Dedifferentiated amniotic fluid mesenchymal stem cell (primary cell): ENCODE measurements at regions not wholly inside any gene's neighbourhood (a gene's known extent, or its start where the extent isn't known, plus 50 kb on each side); places are given as distances from the start of the nearest gene placed in this dataset.

Experiments
- DNase-seq: peaks from one replicate; pipeline ENCODE4 v3.0.0-alpha.2; 2016; ENCODE audit errors: extremely low spot score

DNA sequence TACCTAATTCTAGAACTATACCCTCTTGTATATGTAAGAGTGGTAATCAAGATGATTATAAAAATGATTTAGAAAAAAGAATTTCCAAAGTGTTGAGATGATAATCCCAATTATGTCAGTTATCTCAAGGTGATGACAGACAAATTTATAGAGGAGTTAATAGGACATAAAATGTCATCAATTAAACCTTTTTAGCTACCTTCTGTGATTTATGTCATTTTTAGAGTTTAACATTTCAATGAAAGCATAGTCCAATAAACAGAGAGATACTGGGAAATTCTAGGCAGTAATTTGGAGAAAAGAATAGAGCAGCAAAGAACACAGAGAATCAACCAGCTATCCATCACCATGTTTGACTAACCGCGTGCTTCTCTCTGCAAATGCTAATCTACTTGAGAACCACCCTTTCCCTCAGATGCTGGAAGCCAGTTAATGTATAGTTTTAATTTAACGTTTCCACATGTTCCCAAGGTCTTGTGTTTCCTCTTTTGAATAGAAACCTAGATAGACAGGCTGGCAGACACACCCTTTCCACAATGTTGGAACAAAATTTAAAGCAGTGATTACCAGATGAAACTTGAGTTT lies 433.1 kb upstream of the FAM241A start:
- DNase-seq = no peak

DNA sequence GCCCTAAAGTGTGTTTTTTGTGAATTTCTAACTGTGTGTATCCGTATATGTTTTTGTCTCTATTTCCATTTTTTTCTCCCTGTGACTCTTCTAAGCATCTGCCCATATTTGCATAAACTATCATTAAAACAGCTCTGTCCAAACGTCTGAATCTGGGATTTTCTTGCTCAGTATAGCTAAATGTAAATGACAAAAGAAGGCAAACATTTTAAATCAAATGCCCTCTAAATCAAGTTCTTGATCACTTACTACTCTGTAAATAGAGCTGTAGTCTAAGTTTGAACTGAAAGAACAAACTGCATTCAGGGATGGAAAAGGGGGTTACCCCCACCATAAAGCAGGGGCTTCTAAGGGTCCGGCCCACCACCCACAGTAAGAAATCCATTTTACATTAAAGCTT lies 432.0 kb upstream of the FAM241A start:
- no peak for DNase-seq

DNA sequence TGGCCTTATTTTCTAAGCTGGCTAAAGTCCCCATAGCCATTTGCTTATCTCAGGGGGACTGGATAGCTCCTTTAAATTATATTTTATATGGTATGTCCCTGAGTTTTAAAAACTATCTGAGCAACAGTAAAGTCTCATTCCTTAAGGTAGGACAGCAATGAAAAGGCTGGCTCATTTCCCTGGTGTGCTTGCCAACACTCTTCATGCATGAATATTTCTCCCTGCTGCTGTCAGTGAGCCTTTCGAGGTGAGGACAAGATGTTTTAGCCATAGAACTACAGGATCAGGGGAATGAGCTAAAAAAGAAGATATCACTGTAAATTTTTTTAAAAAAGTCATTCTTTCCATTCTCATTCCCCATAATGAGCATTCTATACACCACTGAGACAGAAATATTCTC lies 427.3 kb upstream of the FAM241A start:
- no peak for DNase-seq

DNA sequence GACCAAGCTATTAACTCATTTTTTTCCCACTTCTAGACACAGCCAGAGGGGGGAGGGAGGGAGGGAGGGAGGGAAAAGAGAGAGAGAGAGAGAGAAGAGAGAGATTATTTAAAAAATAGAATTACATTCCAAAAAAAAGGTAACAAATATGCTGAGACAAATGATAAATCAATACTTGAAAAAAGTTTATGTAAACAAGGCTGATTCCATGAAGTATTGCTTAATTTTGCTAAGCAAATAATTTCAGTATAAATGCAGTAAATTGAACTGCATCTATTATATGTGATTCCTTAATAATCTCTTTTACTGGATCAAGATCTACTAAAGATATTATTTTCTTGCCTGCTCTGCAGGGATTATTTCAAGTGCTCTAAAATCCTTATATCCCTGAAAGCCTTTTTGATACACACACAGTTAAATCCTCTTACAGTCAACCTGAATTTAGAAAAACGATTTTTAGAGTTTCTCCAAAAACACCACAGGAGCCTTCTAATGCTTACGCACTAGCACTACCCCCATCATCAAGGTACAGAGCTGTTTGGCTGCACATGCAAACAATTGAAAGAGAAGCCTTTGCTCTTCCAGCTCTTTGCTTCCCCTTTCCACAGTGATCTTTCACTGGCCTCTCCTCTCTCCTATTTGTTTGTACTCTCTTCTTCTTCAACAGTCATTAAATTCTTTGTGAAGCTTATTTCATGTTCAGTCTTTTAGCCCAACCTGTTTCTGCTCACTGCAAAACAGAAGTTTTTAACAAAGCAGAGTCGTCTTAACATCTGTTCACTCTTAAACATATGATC lies 426.3 kb upstream of the FAM241A start:
- DNase-seq = no peak

DNA sequence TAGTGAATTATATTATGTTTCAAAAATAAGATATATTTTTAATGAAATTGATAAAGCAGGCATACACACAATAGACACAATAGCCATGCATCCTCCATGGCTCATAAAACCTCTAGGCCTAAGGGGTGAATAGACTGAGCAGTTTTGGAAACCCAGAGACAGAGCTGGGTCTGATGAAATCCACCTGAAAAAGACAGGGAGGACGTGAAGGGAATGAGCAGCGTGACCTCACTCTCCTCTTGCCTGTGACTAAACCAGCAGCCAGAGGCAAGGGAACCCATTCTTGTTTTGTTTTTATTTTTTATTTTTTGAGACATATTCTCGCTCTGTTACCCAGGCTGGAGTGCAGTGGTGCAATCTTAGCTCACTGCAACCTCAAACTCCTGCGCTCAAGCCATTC lies 424.4 kb upstream of the FAM241A start:
- DNase-seq = no peak

DNA sequence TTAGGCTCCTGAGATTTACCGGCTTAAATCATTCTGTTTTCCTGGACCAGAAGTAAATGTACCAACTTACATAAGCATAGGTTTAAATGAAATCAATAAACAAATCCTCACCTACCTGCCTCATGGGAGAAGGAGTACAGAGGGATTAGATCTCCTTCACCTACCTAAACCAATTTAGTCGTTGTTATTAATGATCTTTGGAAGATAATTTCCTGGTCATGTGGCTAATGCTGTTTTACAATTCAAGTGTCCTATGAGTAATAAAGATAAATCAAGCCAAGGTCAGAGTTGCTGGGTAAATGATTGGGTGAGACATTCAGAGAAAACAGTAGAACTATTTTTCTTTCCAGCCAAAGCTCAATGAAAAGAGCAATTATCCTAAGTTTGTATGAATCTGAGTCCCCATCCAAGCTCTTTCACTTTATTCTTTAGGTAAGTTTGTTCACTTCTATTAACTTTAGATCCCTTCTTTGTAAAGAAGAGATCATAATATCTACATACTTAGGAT lies 423.0 kb upstream of the FAM241A start:
- DNase-seq = no peak

DNA sequence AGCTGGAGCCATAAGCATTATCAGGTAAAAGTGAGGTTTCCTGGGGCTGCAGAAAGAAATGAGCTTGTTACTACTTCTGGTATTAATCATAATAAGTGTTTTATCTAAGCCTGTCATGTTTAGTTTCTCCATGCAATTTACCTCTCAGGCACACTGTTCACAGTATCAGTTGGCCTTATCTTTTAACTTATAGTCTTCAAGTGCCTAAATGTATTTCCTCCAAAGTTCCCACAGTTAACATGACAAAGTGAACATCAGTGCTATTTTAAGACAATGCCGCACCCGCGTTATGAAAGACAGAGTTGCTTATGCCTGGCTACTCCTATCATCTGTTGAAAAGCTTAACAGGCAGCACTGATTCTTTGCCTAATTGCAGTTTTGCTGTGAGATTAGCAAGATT lies 408.7 kb upstream of the FAM241A start:
- no peak for DNase-seq

DNA sequence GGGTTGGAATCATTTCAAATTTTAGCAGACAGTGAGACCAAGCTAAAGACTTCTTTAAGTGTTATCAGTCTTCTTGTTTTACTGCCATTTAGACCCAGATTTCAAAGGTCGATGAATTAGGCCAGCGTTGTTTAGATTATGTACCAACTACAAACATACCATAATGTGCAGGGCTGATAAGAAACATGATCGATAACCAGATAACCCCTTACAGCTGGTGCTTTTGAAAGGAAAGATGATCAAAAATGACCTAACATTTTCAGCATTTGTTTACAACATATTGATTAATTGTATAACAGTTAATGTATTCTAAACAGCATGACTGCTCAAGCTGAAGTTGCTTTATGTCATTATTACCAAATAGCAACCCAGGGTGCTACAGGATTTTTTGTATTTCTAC lies 400.4 kb upstream of the FAM241A start:
- no peak for DNase-seq

DNA sequence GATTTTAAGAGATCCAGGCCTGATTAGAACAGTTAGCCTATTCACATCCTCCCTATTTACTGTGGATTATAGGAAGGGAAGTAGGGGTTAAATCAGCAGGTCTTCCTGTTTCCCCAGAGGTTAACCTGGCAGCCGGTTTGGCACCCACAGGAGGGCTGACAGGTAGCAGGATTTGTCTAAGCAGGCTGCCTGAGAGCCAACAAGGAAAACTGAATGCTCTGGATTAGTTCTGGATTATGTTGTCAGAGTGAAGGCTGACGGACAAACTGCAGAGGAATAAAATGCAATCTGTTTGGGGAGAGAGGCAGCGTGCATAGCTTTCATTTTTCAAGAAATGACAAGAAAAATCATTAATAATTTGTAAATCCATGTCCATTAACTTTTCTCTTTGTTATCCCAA lies 397.1 kb upstream of the FAM241A start:
- DNase-seq = no peak

DNA sequence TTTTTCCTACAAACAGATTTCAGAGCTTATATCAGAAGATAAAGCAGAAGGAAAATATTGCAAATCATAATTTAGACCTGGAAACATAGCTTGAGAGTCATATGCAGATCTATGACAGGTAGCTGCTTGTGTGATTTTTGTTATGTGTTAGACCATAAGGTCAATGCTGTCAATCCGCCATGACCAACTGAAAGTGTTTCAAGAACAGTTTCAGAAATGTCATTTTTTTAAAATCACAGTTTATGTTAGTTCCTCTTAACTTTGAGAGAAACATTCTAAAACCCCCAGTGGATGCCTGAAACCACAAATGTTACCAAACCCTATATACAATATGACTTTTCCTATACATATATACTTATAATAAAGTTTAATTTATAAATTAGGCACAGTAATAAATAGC lies 391.3 kb upstream of the FAM241A start:
- DNase-seq = no peak

DNA sequence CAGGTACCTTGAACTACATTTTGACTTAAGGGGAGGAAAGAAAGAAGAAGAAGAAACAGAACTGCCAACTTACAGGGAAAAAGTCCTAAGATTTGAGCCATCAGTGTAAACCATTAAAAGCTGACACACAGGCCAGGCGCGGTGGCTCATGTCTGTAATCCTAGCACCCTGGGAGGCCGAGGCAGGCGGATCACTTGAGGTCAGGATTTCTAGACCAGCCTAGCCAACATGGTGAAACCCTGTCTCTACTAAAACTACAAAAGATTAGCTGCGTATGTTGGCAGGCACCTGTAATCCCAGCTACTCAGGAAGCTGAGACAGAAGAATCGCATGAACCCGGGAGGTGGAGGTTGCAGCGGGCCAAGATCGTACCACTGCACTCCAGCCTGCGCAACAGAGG lies 389.7 kb upstream of the FAM241A start:
- DNase-seq = no peak

DNA sequence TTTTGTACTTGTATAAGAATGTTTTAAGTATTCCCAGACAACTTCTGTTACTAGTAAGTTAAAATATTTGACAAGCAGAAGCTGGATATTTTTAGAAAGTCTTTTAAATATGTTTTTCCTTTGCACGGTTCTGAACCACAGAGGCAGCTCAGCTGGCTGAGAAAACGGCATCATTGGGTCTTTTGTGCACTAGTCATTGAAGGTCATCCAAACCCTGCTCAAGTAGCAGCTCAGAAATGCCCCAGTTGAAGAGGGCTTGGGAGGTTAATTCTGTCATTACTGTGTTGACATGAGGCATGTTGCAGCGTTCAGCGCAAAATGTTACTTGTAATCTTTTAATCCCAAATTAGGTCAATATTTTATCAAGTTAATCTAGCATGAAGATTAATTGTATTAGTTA lies 383.7 kb upstream of the FAM241A start:
- DNase-seq = no peak

DNA sequence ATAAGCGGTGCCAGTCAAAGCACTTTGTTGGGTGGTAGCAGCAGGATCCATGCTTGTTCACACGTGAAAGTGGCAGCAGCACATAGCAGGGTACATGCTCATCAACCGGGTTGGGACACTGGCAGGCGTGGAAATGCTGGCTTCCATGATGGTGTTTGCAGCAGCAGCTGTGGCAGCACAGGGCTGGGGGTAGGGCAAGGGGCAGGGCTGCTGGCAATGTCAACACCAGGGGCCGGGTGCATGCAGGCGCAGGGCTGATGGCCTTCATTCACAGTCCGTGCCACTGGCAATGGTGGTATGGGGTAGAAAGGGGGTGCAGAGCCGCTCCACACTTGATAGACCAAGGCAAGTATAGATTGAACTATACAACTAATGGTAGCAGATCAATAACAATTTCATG lies 374.7 kb upstream of the FAM241A start:
- no peak for DNase-seq

DNA sequence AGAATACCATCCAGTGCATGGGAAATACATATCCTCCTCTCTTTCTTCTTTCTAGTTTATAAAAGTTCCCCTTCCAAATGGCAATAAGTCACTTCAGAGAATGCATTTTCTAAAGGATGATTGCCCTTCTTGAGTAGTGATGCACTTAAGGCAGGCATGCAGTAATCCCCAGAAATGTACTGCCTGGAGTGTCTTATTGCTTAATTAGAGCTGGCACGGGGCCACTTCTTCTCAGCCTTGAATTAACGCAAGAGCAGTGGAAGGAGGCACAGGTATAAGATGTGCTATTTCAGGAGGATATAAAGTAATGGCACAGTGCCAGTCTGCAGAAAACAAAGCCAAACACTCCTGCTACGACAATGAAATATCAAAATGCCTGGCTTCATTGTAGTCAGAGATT lies 371.4 kb upstream of the FAM241A start:
- DNase-seq = no peak

DNA sequence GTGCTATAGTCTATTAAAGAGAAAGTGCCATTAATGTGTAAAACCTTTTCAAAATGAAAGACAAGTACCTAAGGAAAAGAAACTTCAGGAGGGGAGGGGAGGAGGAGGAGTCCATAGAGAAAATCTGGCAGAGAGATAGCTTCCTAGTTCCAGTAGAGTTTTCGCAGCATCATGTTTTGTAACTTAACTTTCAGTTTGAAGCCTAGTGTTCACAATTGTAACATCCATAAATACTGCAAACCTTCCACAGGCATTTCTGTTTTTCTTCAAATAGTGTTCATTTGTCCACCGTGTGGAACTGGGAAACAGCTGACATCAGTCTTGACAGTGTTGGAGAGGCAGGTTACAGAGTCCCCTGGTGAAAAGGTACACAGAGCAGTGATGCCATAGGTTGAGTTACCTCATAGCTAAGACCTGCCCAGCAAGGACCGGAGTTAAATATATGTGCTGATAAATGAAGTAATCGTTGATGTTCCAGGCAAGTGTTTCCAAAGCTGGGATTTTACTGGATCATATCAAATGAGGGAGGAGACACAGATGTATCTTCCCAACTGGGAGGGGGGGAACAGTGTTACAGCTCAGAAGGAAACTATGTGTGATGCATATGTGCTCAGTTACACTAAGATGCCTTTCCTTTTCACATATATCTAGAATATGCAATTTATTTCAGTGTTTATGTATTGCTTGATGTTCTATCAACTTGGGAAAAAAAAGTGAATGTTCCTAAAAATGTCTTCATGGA lies 369.5 kb upstream of the FAM241A start:
- DNase-seq = no peak

DNA sequence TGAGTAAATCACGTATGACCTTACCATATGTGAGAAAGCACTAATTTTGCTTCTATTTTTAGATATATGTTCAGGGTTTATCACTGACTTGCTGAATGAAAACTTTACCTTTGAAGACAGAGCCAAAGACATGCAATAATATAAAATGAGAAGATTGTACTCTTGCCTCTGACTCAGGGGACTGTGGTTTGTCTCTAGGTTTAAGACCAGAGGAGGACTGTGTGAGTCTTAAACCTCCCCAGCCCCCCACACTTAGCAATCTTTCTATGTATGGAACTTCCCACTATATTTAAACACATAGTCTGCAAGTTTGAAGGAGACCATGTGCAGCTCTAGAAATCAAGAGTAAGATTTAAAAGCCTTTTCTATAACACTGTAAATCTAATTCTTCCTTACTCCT lies 368.7 kb upstream of the FAM241A start:
- no peak for DNase-seq

DNA sequence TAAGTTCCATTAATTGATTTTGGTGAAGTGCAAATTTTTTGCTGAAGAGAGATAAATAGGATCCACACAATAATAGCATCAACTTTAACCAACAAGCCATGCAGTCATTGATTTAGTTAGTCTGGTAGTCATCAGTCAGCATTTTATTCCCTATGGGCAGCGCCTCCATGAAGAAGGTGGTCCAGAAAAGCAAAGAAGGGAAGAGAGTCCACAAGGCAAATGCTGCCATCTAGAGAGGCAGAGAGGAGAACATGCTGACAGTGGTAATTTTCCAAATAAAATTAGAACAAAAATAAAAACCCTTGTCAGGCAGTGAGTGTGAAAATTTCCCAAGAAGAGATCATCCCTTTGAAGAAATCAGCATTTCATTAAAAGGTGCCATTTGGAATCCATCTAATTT lies 366.7 kb upstream of the FAM241A start:
- no peak for DNase-seq

DNA sequence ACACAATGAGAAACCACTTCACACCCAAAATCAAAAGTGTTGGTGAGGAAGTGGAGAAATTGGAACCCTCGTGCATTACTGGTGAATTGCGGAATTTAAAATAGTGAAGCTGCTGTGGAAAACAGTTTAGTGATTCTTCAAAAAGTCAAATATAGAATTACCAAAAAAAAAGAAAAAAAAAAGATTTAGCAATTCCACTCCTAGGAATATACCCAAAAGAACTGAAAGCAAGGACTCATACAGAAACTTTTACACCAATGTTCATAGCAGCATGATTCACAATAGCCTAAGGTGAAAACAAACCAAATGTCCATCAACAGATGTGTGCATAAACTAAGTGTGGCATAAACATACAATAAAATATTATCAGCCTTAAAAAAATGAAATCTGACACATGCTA lies 364.3 kb upstream of the FAM241A start:
- no peak for DNase-seq

DNA sequence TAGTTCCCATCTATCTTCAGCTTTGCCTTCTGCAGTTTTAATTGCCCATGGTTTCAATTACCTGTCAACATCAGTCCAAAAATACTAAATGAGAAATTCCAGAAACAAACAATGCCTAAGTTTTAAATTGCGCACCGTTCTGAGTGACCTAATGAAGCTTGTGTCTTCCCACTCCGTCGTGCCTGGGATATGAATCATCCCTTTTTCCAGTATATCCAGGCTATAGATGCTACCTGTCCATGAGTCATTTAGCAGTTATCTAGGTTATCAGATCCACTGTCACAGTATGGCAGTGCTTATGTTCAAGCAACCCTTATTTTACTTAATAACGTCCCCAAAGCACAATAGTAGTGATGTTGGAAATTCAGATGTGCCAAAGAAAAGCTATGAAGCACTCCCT lies 363.6 kb upstream of the FAM241A start:
- DNase-seq = no peak

DNA sequence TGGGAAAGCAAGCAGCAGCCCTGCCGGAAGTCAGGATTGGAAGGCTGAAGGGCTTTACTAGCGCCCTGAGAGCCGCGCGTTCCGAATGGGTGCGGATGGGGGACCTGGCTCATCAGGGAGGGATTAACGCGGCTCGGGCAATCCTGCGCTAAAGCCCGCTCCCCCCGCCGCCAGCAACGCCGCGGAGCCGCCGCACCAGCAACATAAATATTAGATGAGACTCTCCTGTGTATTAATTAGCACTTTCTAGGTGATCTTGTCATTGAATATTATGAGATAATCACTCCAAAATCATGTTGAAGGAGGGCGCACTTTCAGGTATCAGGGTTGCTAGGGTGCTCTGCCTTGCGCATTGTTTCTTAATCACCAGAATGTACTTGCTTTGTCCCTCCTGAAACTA lies 357.2 kb upstream of the FAM241A start:
- no peak for DNase-seq

DNA sequence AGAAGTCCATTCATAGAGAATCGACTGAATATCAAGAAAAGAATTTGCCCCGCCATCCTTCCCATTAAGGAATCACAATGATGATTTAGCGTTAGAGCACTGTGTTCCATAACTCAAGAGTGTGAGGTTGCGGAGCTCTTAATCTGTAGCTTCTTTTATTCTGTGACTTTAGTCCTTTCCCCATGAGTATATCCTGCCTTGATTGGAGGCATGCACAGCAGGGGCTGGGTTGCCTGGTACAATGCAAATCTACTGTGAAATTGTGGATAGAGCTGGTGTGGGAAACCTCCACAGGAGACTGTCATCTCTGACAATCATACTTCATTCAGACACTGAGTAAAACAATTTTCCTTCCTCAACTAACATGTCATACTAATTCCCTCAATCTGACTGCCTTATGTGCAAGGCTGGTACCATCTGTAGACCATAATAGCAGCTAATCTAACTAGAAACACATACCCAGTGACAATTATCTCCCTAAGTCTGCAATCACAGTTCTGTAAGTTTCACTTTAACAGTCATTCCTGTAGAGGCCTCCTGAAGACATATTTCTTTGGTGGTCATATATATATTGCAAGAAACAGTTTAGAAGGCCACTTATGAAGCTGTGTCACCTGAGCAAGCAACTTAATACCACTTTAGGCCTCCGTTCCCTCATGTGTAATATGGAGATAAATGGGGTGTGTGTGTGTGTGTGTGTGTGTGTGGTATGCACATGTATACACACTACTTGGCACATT lies 355.2 kb upstream of the FAM241A start:
- no peak for DNase-seq

DNA sequence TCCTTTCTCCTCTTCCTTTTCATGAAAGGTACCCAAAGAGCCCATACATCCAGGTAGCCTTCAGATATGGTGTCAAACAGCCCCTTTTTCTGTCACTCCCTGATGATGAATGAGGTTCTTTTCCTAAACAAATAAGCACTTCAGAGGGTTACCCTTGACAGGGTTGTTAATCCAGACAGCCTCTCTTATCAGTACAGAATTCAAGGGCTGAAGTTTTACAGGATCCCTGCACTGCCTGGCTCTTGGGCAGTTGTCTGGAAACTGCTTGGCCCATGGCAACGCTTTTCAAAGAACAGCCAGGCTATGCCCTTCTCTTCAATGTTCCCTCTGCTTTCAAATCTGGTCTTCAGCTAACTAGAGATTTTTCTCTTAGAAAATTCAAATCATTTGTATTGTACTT lies 352.6 kb upstream of the FAM241A start:
- no peak for DNase-seq
